ENCODE measurements at regions not wholly inside any gene's neighbourhood (a gene's known extent, or its start where the extent isn't known, plus 50 kb on each side); places are given as distances from the start of the nearest gene placed in this dataset.

GRCh38 chr10:33723181-33723580 is 388.7 kb upstream of the NRP1 start:
- Mint-ChIP-seq H3K4me1 (peaks cover 8% of the 10 kb centered on the region), H3K27me3 (ENCODE audit: low read depth) (no peaks in the 10 kb centered on the region), H3K4me3 (no peak overlapping the region), H3K9me3 (peaks cover 11% of the 10 kb centered on the region), H3K36me3 (no peaks in the 10 kb centered on the region), H3K27ac (no peak overlapping the region)
- TF ChIP-seq CTCF (IDR thresholded peaks at IDR 0.05; ENCODE audit: unreplicated experiment): no peak
- DNase-seq (ENCODE audit: low spot score in 2 of 2, unreplicated experiment in 2 of 2): no peak

- Mint-ChIP-seq H3K4me3 (no peak overlapping the region), H3K4me1 (peaks cover 8% of the 10 kb centered on the region)
- no peak for TF ChIP-seq CTCF (IDR thresholded peaks at IDR 0.05; ENCODE audit: unreplicated experiment)
Observed at GRCh38 chr10:33722067-33722466, 387.6 kb upstream of the NRP1 start.

GRCh38 chr10:33721509-33721908 is 387.0 kb upstream of the NRP1 start:
- TF ChIP-seq CTCF (IDR thresholded peaks at IDR 0.05; ENCODE audit: unreplicated experiment): no peak
- Mint-ChIP-seq H3K36me3 (no peaks in the 10 kb centered on the region), H3K27ac (no peak overlapping the region), H3K4me3 (no peak overlapping the region), H3K4me1 (peaks cover 8% of the 10 kb centered on the region), H3K27me3 (ENCODE audit: low read depth) (no peaks in the 10 kb centered on the region), H3K9me3 (peaks cover 11% of the 10 kb centered on the region)
- DNase-seq (ENCODE audit: low spot score in 2 of 2, unreplicated experiment in 2 of 2): no peak

More at GRCh38 chr10:33722067-33722466, 387.6 kb upstream of the NRP1 start:
- no peak overlapping the region for H3K27ac Mint-ChIP-seq
- DNase-seq (ENCODE audit: low spot score in 2 of 2, unreplicated experiment in 2 of 2): no peak
- H3K27me3 Mint-ChIP-seq (ENCODE audit: low read depth): no peaks in the 10 kb centered on the region
- peaks cover 11% of the 10 kb centered on the region for H3K9me3 Mint-ChIP-seq
- no peaks in the 10 kb centered on the region for H3K36me3 Mint-ChIP-seq

- no peaks in the 10 kb centered on the region for H3K27me3 Mint-ChIP-seq (ENCODE audit: low read depth)
Observed at GRCh38 chr10:33720161-33720560, 385.7 kb upstream of the NRP1 start.

GRCh38 chr10:33719005-33719703 is 384.7 kb upstream of the NRP1 start:
- no peak for DNase-seq (ENCODE audit: low spot score in 2 of 2, unreplicated experiment in 2 of 2)
- no peak for TF ChIP-seq CTCF (IDR thresholded peaks at IDR 0.05; ENCODE audit: unreplicated experiment)
- Mint-ChIP-seq H3K9me3 (peaks cover 11% of the 10 kb centered on the region), H3K4me3 (no peak overlapping the region), H3K36me3 (no peaks in the 10 kb centered on the region), H3K27me3 (ENCODE audit: low read depth) (no peaks in the 10 kb centered on the region), H3K4me1 (peaks cover 2% of the 10 kb centered on the region), H3K27ac (no peak overlapping the region)

More at GRCh38 chr10:33720161-33720560, 385.7 kb upstream of the NRP1 start:
- H3K9me3 Mint-ChIP-seq: peaks cover 11% of the 10 kb centered on the region
- no peak for TF ChIP-seq CTCF (IDR thresholded peaks at IDR 0.05; ENCODE audit: unreplicated experiment)
- H3K27ac Mint-ChIP-seq: no peak overlapping the region
- DNase-seq (ENCODE audit: low spot score in 2 of 2, unreplicated experiment in 2 of 2): no peak
- no peaks in the 10 kb centered on the region for H3K36me3 Mint-ChIP-seq
- no peak overlapping the region for H3K4me3 Mint-ChIP-seq
- H3K4me1 Mint-ChIP-seq: peaks cover 7% of the 10 kb centered on the region

Measured in mesothelial cell of epicardium (in vitro differentiated cells).